ENCODE measurements at regions not wholly inside any gene's neighbourhood (a gene's known extent, or its start where the extent isn't known, plus 50 kb on each side); places are given as distances from the start of the nearest gene placed in this dataset.

DNA sequence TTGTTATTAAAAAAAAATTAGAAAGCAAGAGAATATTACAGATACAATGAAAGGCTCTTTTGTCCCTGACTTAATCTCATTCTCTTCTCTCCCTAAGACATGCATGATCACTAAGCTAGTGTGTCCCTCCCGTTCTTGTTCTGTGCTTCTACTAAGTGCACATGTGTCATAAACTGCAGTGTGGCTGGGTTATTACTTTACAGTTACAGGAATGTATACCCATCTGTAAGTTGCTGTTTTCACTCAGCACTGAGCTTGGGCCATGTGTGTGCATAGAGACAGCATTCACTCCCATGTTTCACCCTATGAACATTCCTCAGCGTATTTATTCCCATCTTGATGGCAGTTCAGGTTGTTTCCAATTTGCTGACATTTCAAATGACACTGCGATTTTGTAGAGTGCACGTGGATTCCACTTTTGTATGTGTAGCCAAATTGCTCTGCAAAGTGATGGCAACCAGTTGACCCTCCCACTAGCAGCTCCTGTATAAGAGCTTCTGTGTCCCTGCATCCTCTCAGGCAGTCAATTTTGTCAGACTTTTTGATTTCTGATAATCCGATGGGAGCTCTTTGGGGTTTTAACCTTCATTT lies 145.8 kb upstream of the UBE2E1 start:
- TF ChIP-seq, protein P1, sequence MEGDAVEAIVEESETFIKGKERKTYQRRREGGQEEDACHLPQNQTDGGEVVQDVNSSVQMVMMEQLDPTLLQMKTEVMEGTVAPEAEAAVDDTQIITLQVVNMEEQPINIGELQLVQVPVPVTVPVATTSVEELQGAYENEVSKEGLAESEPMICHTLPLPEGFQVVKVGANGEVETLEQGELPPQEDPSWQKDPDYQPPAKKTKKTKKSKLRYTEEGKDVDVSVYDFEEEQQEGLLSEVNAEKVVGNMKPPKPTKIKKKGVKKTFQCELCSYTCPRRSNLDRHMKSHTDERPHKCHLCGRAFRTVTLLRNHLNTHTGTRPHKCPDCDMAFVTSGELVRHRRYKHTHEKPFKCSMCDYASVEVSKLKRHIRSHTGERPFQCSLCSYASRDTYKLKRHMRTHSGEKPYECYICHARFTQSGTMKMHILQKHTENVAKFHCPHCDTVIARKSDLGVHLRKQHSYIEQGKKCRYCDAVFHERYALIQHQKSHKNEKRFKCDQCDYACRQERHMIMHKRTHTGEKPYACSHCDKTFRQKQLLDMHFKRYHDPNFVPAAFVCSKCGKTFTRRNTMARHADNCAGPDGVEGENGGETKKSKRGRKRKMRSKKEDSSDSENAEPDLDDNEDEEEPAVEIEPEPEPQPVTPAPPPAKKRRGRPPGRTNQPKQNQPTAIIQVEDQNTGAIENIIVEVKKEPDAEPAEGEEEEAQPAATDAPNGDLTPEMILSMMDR (IDR thresholded peaks at IDR 0.05; ENCODE audit: unreplicated experiment), result no peak
- intact Hi-C loops (cut with micrococcal nuclease; ENCODE audit: unreplicated experiment), result no loop called here
- Mint-ChIP-seq H3K9me3 (ENCODE audit: low read depth, unreplicated experiment) (peaks cover 4% of the 10 kb centered on the region), H3K4me1 (ENCODE audit: low read depth, unreplicated experiment) (no peaks in the 10 kb centered on the region), H3K4me3 (ENCODE audit: low read depth, unreplicated experiment) (no peak overlapping the region), H3K27ac (ENCODE audit: unreplicated experiment) (no peak overlapping the region), H3K27me3 (ENCODE audit: unreplicated experiment) (peaks cover 26% of the 10 kb centered on the region), H3K36me3 (ENCODE audit: insufficient read depth, unreplicated experiment) (no peaks in the 10 kb centered on the region)
- DNase-seq, result no peak
- no TSS peak for BruUV-seq (replicated peaks)
- CTCF ChIA-PET, result no interaction called here

GRCh38 chr3:23662079-23662617 lies 143.6 kb upstream of the UBE2E1 start:
- intact Hi-C loops (cut with micrococcal nuclease; ENCODE audit: unreplicated experiment), result no loop called here
- H3K9me3 Mint-ChIP-seq (ENCODE audit: low read depth, unreplicated experiment), result no peaks in the 10 kb centered on the region

DNA sequence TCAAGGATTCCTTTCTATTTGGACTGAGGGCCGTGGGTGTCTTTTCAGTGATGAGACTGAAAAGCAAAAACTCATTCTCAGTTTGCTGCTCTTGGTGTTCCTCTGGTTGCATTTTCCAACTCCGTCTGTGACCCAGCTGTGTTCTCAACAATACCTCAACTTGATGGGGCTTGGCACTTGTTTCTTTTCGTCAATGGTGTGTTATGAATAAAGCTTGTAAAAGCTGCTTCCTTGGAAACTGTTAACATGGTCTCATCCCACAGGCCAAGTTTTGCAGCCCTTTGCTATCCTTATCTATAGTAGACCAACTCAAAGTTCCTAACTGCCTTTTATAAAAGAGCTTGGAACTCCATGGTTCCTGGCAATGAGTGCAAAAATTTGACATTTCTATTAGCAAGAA lies 142.5 kb upstream of the UBE2E1 start:
- no peak for DNase-seq
- no TSS peak for BruUV-seq (replicated peaks)
- Mint-ChIP-seq H3K9me3 (ENCODE audit: low read depth, unreplicated experiment) (no peaks in the 10 kb centered on the region), H3K4me1 (ENCODE audit: low read depth, unreplicated experiment) (peaks cover 11% of the 10 kb centered on the region), H3K27me3 (ENCODE audit: unreplicated experiment) (peaks cover 26% of the 10 kb centered on the region), H3K27ac (ENCODE audit: unreplicated experiment) (no peak overlapping the region), H3K4me3 (ENCODE audit: low read depth, unreplicated experiment) (no peak overlapping the region), H3K36me3 (ENCODE audit: insufficient read depth, unreplicated experiment) (no peaks in the 10 kb centered on the region)
- intact Hi-C loops (cut with micrococcal nuclease; ENCODE audit: unreplicated experiment), result no loop called here
- CTCF ChIA-PET, result no interaction called here
- TF ChIP-seq, protein P1 (IDR thresholded peaks at IDR 0.05; ENCODE audit: unreplicated experiment), result no peak

More at GRCh38 chr3:23662079-23662617, 143.6 kb upstream of the UBE2E1 start:
- TF ChIP-seq, protein P1 (IDR thresholded peaks at IDR 0.05; ENCODE audit: unreplicated experiment), result no peak
- BruUV-seq (replicated peaks), result no TSS peak
- Mint-ChIP-seq H3K4me3 (ENCODE audit: low read depth, unreplicated experiment) (no peak overlapping the region), H3K27ac (ENCODE audit: unreplicated experiment) (no peak overlapping the region), H3K4me1 (ENCODE audit: low read depth, unreplicated experiment) (no peaks in the 10 kb centered on the region), H3K27me3 (ENCODE audit: unreplicated experiment) (peaks cover 26% of the 10 kb centered on the region), H3K36me3 (ENCODE audit: insufficient read depth, unreplicated experiment) (no peaks in the 10 kb centered on the region)
- CTCF ChIA-PET, result no interaction called here
- DNase-seq, result no peak

DNA sequence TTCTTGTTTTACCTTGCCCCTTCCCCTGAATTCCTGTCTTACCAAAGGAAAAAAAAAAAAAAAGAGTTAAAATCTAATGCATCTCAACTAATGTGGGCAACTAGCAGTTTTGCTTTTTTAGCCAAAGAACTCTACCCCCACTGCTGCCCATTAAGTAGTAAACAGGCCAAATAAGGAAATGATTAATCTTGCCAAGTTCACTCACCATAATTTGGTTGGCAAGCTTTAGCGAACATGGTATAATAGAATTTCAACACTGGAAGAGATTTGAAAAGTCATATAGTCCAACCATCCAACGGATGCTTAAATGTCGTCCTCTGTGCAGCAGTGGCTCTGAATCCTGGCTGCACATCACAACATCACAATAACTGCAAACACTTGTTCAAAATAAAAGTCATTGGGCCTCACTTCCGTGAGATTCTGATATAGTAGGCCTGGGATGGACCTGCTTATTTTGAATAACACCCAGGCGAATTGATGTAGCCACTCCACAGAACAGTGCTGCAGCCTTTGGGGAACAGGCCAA lies 142.0 kb upstream of the UBE2E1 start:
- Mint-ChIP-seq H3K36me3 (ENCODE audit: insufficient read depth, unreplicated experiment) (no peaks in the 10 kb centered on the region), H3K27me3 (ENCODE audit: unreplicated experiment) (peaks cover 26% of the 10 kb centered on the region), H3K9me3 (ENCODE audit: low read depth, unreplicated experiment) (no peaks in the 10 kb centered on the region), H3K27ac (ENCODE audit: unreplicated experiment) (no peak overlapping the region), H3K4me1 (ENCODE audit: low read depth, unreplicated experiment) (peaks cover 16% of the 10 kb centered on the region), H3K4me3 (ENCODE audit: low read depth, unreplicated experiment) (no peak overlapping the region)
- no peak for DNase-seq
- CTCF ChIA-PET, result no interaction called here
- BruUV-seq (replicated peaks), result no TSS peak
- intact Hi-C loops (cut with micrococcal nuclease; ENCODE audit: unreplicated experiment), result no loop called here
- TF ChIP-seq, protein P1 (IDR thresholded peaks at IDR 0.05; ENCODE audit: unreplicated experiment), result no peak

Data from Calu3 (cell line).